ENCODE measurements at regions not wholly inside any gene's neighbourhood (a gene's known extent, or its start where the extent isn't known, plus 50 kb on each side); places are given as distances from the start of the nearest gene placed in this dataset.
"Not testable (repeated sequence)": the region's sequence is repeated elsewhere in the genome, so short reads cannot be mapped to it uniquely, and the experiment has no call there.

DNA sequence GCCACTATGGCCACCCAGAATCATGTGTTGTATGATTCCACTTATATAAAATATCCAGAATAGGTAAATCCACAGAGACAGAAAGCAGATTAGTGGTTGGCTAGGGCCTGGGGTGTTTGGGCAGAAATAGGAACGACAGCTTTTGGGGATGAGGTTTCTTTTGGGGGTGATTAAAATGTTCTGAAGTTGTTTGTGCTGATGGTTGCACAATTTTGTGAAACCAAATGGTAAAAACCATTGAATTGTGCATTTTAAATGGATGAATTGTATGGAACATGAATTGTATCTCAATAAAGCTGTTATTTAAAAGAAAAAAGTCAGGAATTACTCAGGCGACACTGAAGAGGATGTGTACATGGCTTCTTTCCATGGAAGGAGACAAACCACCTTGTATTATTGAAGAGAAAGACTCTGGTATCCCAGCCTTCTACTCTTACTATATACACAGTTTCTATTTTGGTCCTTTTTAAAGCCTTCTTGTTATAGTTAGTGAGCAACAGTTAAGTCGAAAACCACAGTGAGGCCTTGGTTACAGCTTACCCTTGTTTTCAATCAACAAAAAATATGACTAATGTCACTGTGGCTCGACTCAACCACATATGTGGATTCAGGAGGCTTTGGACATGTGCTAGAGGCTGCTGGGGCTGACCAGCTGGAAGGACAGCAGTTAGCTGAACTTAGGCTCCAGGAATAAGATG lies 57.1 kb upstream of the KMT2E start:
- 52 to 55% methylated on average over 4 of the region's 4 CpGs for WGBS, 2 donors
- no peak overlapping the region for H3K4me3 ChIP-seq
- no peaks in the 10 kb centered on the region for H3K9me3 ChIP-seq
- no peaks in the 10 kb centered on the region for H3K27me3 ChIP-seq
- H3K4me1 ChIP-seq = peaks cover 0 to 27% (median 11%) of the 10 kb centered on the region in 4 donors
- DNase-seq (ENCODE audit: low spot score in 2 of 2) = no peak
- peak overlapping the region in 1 of 4 donors; percentile 56 for H3K27ac ChIP-seq
- H3K36me3 ChIP-seq = no peaks in the 10 kb centered on the region
- TF ChIP-seq, protein P1, sequence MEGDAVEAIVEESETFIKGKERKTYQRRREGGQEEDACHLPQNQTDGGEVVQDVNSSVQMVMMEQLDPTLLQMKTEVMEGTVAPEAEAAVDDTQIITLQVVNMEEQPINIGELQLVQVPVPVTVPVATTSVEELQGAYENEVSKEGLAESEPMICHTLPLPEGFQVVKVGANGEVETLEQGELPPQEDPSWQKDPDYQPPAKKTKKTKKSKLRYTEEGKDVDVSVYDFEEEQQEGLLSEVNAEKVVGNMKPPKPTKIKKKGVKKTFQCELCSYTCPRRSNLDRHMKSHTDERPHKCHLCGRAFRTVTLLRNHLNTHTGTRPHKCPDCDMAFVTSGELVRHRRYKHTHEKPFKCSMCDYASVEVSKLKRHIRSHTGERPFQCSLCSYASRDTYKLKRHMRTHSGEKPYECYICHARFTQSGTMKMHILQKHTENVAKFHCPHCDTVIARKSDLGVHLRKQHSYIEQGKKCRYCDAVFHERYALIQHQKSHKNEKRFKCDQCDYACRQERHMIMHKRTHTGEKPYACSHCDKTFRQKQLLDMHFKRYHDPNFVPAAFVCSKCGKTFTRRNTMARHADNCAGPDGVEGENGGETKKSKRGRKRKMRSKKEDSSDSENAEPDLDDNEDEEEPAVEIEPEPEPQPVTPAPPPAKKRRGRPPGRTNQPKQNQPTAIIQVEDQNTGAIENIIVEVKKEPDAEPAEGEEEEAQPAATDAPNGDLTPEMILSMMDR (IDR thresholded peaks at IDR 0.05) = no peak
- TF ChIP-seq EP300 (IDR thresholded peaks at IDR 0.05) (no peak), POLR2A (IDR thresholded peaks at IDR 0.05) (no peak)

DNA sequence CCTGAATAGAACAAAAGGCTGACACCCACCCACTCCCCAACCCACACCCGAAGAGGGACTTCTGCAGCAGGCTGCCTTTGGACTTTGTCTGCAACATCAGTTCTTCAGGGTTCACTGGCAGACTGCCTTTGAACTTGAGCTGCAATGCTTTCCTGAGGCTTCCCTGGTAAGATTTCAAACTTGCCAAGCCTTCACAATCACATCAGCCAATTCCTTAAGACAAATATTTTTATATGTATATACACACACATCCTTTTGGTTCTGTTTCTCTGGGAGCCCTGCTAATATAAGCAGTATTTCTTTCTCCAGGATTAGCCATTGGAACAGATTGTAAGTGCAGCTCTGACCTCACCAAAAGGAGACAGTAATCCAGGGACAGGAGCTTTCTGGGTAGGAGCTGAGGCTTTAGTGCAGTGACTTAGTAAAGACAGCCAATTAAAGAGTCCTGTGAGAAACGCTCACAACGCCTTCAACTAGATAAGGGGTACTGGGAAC lies 55.6 kb upstream of the KMT2E start:
- no peaks in the 10 kb centered on the region for H3K36me3 ChIP-seq
- no peak for DNase-seq (ENCODE audit: low spot score in 2 of 2)
- H3K27me3 ChIP-seq = no peaks in the 10 kb centered on the region
- TF ChIP-seq POLR2A (IDR thresholded peaks at IDR 0.05) (no peak), EP300 (IDR thresholded peaks at IDR 0.05) (no peak)
- TF ChIP-seq, protein P1 (IDR thresholded peaks at IDR 0.05) = no peak
- peak overlapping the region in 1 of 4 donors; percentile 56 for H3K27ac ChIP-seq
- peaks cover 0 to 38% (median 19%) of the 10 kb centered on the region in 4 donors for H3K4me1 ChIP-seq
- H3K4me3 ChIP-seq = no peak overlapping the region
- no peaks in the 10 kb centered on the region for H3K9me3 ChIP-seq
- 53 to 66% methylated on average over 3 of the region's 3 CpGs for WGBS, 2 donors

DNA sequence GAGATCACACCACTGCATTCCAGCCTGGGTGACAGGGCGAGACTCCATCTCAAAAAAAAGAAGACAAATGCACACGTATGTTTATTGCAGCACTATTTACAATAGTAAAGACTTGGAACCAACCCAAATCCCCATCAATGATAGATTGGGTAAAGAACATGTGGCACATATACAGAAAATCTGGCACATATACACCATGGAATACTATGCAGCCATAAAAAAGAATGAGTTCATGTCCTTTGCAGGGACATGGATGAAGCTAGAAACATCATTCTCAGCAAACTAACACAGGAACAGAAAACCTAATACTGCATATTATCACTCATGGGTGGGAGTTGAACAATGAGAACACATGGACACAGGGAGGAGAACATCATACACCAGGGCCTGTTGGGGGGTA lies 54.5 kb upstream of the KMT2E start:
- peaks cover 0 to 44% (median 27%) of the 10 kb centered on the region in 4 donors for H3K4me1 ChIP-seq
- not testable (repeated sequence) for H3K4me3 ChIP-seq; H3K9me3 ChIP-seq; H3K36me3 ChIP-seq; DNase-seq (ENCODE audit: low spot score in 2 of 2); H3K27me3 ChIP-seq
- peak overlapping the region in 1 of 4 donors; percentile 47 for H3K27ac ChIP-seq
- WGBS, 2 donors = 44 to 61% methylated on average over 2 of the region's 2 CpGs

DNA sequence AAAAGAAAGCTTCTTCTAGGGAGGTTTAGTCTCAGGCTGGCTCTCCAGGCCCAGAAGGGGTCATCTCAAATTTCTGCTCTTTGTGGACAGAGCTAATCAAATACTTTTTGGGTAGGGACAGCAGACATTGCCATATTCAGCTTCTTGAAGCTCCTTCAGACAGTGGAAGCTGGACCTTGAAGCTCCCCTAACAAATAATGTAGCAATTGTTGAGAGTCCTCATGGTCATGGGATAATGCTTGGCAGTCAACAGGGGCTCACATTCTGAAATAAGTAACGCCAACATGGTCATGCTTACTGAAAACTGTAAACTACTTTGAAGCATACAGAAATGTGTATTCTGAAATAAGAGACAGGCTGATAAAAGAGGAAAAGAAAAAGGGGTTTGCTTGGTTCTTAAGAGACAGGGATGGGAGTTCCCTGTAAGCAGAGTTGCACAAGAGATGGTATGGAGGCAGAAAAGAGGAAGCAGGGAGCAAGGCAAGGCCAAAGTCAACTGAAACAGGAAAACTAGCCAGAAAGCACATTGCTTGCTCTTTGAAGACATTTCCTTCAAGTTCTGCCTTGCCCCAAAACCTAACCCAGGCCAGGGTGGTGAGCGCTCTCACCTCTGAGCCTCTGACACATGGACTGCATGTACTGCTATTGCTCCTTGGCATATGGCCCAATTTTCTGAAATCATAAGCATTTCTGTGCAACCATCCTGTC lies 53.1 kb upstream of the KMT2E start:
- TF ChIP-seq EP300 (IDR thresholded peaks at IDR 0.05) (peak in 1 of 2 donors; percentile 82), POLR2A (IDR thresholded peaks at IDR 0.05) (no peak)
- TF ChIP-seq, protein P1 (IDR thresholded peaks at IDR 0.05) = no peak
- 56 to 63% methylated on average over 2 of the region's 2 CpGs for WGBS, 2 donors
- Histone ChIP-seq H3K36me3 (no peaks in the 10 kb centered on the region), H3K9me3 (no peaks in the 10 kb centered on the region), H3K27me3 (no peaks in the 10 kb centered on the region), H3K4me1 (peaks cover 0 to 50% (median 25%) of the 10 kb centered on the region in 4 donors), H3K4me3 (no peak overlapping the region), H3K27ac (peak overlapping the region in 3 of 4 donors; percentile 54 to 63 (median 61))
- DNase-seq (ENCODE audit: low spot score in 2 of 2) = no peak

DNA sequence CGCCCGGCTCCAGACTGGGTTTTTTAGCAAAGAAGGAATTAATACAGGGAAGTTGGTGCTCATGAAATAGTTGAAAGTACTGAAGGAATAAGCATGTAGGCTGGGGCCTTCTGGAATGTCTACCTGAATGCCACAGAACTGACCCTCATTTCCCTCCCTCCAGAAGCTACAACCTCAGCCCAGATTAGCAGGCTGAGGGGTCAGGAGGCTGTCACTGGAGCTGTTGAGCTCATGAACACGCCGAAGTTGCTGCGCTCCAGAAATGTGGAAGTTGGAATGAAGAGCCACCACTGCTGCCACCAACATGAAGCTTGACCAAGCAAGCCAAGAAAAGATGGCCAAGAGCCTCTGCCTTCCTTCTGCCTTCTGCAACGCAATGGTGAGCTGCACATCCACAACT lies 52.2 kb upstream of the KMT2E start:
- no peaks in the 10 kb centered on the region for H3K27me3 ChIP-seq
- 89 to 92% methylated on average over 6 of the region's 6 CpGs for WGBS, 2 donors
- H3K4me3 ChIP-seq = no peak overlapping the region
- H3K4me1 ChIP-seq = peaks cover 0 to 50% (median 25%) of the 10 kb centered on the region in 4 donors
- DNase-seq (ENCODE audit: low spot score in 2 of 2) = no peak
- H3K9me3 ChIP-seq = no peaks in the 10 kb centered on the region
- no peaks in the 10 kb centered on the region for H3K36me3 ChIP-seq
- H3K27ac ChIP-seq = peak overlapping the region in 2 of 4 donors; percentile 61 to 63
- TF ChIP-seq, protein P1 (IDR thresholded peaks at IDR 0.05) = no peak
